ENCODE measurements at regions not wholly inside any gene's neighbourhood (a gene's known extent, or its start where the extent isn't known, plus 50 kb on each side); places are given as distances from the start of the nearest gene placed in this dataset.

GRCh38 chr3:72698154-72698917 is 149.9 kb downstream of the SHQ1 start:
- Histone ChIP-seq H3K4me1 (replicated peaks; ENCODE audit: insufficient read depth) (no peaks in the 10 kb centered on the region), H3K4me2 (no peak overlapping the region), H3K27ac (no peak overlapping the region), H3F3A (ENCODE audit: insufficient read depth, low read depth) (no peaks in the 10 kb centered on the region), H3K27me3 (ENCODE audit: insufficient read depth, low read depth) (no peaks in the 10 kb centered on the region), H3K4me3 (no peak overlapping the region), H3K9me3 (ENCODE audit: insufficient read depth, low read depth) (no peaks in the 10 kb centered on the region), H3K9me2 (ENCODE audit: insufficient read depth) (no peaks in the 10 kb centered on the region), H3K36me3 (ENCODE audit: low read depth) (no peaks in the 10 kb centered on the region), H4K20me1 (ENCODE audit: insufficient read depth) (no peaks in the 10 kb centered on the region), H2AFZ (no peak overlapping the region), H3K79me2 (ENCODE audit: low read depth) (no peaks in the 10 kb centered on the region)
- ChIA-PET CTCF (no interaction called here), POLR2A (ENCODE audit: unreplicated experiment) (no interaction called here)
- intact Hi-C loops (cut with micrococcal nuclease; ENCODE audit: unreplicated experiment), result no loop called here
- DNase-seq, result no peak
- TF ChIP-seq, protein P1, sequence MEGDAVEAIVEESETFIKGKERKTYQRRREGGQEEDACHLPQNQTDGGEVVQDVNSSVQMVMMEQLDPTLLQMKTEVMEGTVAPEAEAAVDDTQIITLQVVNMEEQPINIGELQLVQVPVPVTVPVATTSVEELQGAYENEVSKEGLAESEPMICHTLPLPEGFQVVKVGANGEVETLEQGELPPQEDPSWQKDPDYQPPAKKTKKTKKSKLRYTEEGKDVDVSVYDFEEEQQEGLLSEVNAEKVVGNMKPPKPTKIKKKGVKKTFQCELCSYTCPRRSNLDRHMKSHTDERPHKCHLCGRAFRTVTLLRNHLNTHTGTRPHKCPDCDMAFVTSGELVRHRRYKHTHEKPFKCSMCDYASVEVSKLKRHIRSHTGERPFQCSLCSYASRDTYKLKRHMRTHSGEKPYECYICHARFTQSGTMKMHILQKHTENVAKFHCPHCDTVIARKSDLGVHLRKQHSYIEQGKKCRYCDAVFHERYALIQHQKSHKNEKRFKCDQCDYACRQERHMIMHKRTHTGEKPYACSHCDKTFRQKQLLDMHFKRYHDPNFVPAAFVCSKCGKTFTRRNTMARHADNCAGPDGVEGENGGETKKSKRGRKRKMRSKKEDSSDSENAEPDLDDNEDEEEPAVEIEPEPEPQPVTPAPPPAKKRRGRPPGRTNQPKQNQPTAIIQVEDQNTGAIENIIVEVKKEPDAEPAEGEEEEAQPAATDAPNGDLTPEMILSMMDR (conservative IDR thresholded peaks at IDR 0.05), result no peak
- TF ChIP-seq EZH2 (IDR thresholded peaks at IDR 0.05; ENCODE audit: low read depth), result no peak
- no TSS peak for BruUV-seq (replicated peaks)

DNA sequence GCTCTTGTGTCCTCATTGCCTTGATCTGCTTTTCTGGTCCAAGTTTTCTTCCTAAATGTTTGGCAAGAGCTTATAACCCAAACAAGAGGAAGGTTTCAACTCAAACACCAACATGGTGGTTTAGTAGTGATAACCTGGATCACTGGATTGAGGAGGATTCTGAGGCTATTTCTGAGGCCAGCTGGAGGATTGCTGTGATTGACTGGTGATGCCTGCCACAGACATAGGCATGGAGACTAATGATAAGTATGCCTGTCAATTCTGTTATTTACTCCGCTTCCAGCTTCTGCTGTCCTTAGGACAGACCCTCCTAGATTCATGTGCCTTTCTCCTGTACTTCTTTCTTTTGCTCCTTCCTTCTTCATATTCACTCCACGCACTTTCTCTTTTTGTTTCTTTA is 150.5 kb downstream of the SHQ1 start:
- ChIA-PET POLR2A (ENCODE audit: unreplicated experiment) (no interaction called here), CTCF (no interaction called here)
- Histone ChIP-seq H3K27me3 (ENCODE audit: insufficient read depth, low read depth) (no peaks in the 10 kb centered on the region), H3K9me2 (ENCODE audit: insufficient read depth) (no peaks in the 10 kb centered on the region), H3K79me2 (ENCODE audit: low read depth) (no peaks in the 10 kb centered on the region), H3F3A (ENCODE audit: insufficient read depth, low read depth) (no peaks in the 10 kb centered on the region), H3K4me1 (replicated peaks; ENCODE audit: insufficient read depth) (no peaks in the 10 kb centered on the region), H3K9me3 (ENCODE audit: insufficient read depth, low read depth) (no peaks in the 10 kb centered on the region), H3K4me3 (no peak overlapping the region), H3K27ac (no peak overlapping the region), H2AFZ (no peak overlapping the region), H3K4me2 (no peak overlapping the region), H3K36me3 (ENCODE audit: low read depth) (no peaks in the 10 kb centered on the region), H4K20me1 (ENCODE audit: insufficient read depth) (no peaks in the 10 kb centered on the region)
- intact Hi-C loops (cut with micrococcal nuclease; ENCODE audit: unreplicated experiment), result no loop called here
- TF ChIP-seq, protein P1 (conservative IDR thresholded peaks at IDR 0.05), result no peak
- TF ChIP-seq EZH2 (IDR thresholded peaks at IDR 0.05; ENCODE audit: low read depth), result no peak
- DNase-seq, result no peak
- no TSS peak for BruUV-seq (replicated peaks)

DNA sequence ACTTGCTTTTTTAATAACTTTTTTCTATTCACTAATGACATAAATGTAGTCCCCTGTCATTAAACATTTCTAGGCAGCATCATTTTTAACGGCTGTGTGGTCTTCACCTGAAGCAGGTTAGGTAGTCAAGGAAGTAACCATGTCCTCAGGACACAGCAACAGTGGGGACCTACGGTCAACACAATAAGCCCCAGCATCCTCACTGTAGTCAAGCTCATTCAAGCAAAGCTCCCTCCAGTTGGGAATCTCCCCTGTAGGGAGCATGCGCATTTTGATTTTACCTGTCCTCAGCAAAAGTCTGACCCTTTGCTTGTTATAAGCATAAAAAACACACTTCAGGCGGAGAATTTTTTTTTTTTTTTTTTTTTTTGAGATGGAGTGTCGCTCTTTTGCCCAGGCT is 151.4 kb downstream of the SHQ1 start:
- POLR2A ChIA-PET (ENCODE audit: unreplicated experiment), result no interaction called here

More for the DNA sequence above, 151.4 kb downstream of the SHQ1 start:
- Histone ChIP-seq H3K4me1 (replicated peaks; ENCODE audit: insufficient read depth) (no peaks in the 10 kb centered on the region), H3K27ac (no peak overlapping the region), H3K9me2 (ENCODE audit: insufficient read depth) (no peaks in the 10 kb centered on the region), H4K20me1 (ENCODE audit: insufficient read depth) (no peaks in the 10 kb centered on the region), H3K27me3 (ENCODE audit: insufficient read depth, low read depth) (no peaks in the 10 kb centered on the region), H3K9me3 (ENCODE audit: insufficient read depth, low read depth) (no peaks in the 10 kb centered on the region), H3F3A (ENCODE audit: insufficient read depth, low read depth) (no peaks in the 10 kb centered on the region), H3K79me2 (ENCODE audit: low read depth) (no peaks in the 10 kb centered on the region), H3K4me2 (no peak overlapping the region), H3K4me3 (no peak overlapping the region), H3K36me3 (ENCODE audit: low read depth) (no peaks in the 10 kb centered on the region), H2AFZ (no peak overlapping the region)
- DNase-seq, result no peak
- CTCF ChIA-PET, result no interaction called here
- BruUV-seq (replicated peaks), result no TSS peak
- intact Hi-C loops (cut with micrococcal nuclease; ENCODE audit: unreplicated experiment), result no loop called here
- TF ChIP-seq, protein P1 (conservative IDR thresholded peaks at IDR 0.05), result no peak
- TF ChIP-seq EZH2 (IDR thresholded peaks at IDR 0.05; ENCODE audit: low read depth), result no peak
